CD4-positive, alpha-beta T cell treated with Interleukin-15 for 1 hour (primary cell): ENCODE measurements at regions not wholly inside any gene's neighbourhood (a gene's known extent, or its start where the extent isn't known, plus 50 kb on each side); places are given as distances from the start of the nearest gene placed in this dataset.
"Not testable (repeated sequence)": the region's sequence is repeated elsewhere in the genome, so short reads cannot be mapped to it uniquely, and the experiment has no call there.

Experiments used
- DNase-seq: peaks from one replicate; pipeline ENCODE4 v3.0.0-alpha.2; 2020

- no peak for DNase-seq
Observed at GRCh38 chr4:65265526-65265925, 404.8 kb downstream of the EPHA5 start.

GRCh38 chr4:65259296-65259695 is 411.0 kb downstream of the EPHA5 start:
- no peak for DNase-seq

GRCh38 chr4:65250916-65251315 is 419.4 kb downstream of the EPHA5 start:
- DNase-seq: no peak

- DNase-seq: no peak
Observed at GRCh38 chr4:65249111-65249510, 421.2 kb downstream of the EPHA5 start.

DNA sequence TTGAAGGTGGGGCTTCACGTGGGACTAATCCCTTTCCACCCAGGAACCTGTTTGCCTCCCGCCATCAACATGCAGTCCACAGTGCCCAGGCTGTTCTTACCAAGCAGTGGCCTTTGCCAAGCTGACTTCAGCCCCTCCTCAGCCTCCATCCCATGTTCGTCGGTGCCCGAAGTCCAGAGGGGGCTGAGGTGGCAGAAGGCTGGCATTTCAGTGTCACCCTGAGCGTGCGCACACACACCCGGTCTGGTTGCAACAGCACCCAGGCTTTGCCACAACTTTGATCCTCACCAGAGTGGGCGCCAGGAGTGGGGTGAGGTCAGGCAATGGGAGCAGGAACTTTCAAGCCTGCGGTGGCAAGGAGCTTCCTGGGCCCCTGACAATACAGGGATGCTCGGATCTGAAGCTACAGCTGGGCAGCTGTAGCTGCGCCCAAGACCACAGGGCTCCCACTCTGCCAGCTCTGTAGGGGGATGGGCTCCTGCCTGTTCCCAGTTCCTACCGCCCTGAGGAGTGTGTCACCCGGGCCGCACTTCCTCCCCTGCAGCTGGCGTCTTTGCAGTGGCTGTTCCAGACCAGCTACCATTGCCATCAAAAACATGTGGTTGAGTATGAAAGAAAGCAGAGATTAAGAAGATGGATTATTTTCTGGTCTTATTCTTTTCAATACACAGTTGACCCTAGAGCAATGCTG is 428.0 kb downstream of the EPHA5 start:
- DNase-seq: no peak

DNA sequence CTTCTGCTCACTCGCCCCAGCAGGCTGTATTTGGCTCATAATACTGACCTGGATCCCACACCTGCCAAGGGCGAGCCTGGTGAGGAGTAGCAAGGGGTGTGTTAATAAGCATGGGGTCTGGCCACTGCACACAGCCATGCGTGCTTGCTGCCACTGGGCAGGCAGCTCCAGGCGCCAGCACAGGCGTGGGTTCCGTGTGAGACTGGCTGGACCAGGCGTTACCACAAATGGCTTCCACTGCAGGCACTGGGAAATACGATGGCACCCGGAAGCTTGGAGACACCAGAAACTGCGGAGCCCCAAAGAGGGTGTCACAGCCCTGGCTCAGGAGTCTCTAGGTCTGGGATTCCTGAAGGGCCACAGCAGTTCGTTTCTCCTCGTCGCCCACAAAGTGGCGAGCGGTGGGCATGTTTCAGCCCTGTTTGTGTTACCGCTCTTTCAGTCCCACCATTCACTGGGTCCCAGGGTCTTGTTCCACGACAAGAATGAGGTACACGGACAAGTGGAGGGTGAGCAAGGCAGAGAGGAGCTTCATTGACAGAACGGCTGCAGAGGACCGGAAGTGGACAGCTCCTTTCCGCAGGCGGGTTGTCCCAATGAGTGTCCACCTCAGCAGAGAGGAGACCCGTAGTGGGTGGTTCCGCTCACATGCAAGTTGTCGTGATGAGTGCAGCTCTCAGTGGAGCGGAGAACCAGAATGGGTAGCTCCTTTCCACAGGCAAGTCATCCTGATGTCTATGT is 428.9 kb downstream of the EPHA5 start:
- DNase-seq: no peak

DNA sequence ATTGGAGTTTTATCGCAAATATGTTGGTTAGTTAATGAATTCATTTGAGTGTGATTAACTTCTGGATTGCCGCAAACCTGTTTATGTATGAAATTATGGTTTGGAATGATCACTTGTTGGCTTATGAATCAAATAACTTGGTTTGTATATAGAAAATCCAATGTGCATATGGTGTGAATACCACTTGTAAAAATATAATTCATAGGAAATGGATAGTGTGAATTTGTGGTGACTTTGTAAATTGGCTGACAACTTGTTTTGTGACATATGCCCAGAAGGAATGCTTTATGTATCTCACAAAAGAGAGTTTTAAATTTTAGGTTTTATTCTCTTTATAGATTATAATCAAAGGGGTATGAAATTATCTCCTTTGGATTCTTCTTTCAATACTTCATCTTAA is 436.2 kb downstream of the EPHA5 start:
- no peak for DNase-seq

DNA sequence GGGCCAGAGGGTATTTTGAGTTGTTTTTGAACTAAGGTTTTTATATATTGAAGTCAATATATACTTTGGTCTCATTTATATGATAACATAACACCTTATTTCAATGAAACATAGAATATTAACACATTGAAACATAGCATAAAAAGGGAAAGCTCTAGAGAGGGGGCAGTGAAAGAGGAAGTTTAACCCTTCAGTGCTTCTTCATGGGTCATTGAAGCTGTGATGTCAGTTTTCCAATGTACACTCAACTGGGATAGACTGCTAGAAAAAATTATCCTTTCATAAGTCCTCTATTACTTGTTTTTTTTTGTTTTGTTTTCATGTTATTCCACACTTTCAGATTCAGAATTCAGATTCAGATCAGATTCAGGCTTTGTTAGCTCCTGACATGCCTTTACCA is 442.7 kb downstream of the EPHA5 start:
- DNase-seq: no peak

DNA sequence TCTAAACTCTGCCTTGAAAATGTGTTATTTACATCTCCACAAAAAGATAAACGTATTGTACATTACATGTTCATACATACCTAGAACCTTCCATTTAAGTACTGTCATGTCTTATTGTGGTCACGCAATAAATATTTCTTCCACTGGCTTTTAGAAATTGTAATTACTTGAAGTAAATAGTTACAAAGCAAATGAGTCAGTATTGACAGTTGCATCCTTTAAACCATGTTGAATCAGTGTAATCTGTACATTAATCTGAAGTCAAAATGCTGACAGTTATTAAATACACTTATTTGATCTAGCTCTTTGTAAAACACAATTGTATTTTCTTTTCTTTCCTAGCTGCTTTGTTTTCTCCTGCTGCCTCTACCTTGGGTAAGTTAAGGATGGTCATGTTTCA is 446.7 kb downstream of the EPHA5 start:
- DNase-seq: no peak

DNA sequence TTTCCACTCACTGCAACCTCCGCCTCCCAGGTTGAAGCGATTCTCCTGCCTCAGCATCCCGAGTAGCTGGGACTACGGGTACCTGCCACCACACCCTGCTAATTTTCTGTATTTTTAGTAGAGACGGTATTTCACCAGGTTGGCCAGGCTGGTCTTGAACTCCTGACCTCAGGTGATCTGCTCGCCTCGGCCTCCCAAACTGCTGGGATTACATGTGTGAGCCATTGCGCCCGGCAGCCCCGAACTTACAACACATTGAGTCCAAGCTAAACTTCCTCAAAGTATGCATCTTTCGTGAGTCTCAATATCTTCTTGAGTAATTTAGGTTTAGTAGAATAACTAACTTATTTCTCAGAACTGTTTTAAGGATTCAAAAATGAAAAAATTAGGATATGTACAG is 447.2 kb downstream of the EPHA5 start:
- not testable (repeated sequence) for DNase-seq

- DNase-seq: no peak
Observed at GRCh38 chr4:65217179-65217578, 453.1 kb downstream of the EPHA5 start.

DNA sequence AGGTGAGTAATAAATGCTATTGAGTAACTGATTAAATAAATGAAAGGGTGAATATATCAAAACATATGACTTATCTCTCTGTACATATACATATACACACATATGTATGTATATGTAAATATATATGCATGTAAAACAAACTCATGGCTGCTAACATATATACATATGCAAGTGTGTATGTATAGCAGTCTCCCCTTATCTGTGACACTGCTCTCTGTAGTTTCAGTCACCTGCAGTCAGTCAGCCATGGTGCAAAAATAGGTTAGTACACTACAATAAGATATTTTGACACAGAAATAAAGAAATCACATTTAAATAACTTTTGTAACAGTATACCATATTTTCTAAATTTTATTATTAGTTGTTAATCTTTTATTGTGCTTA is 467.4 kb downstream of the EPHA5 start:
- DNase-seq: no peak

GRCh38 chr4:65202165-65202852 is 468.0 kb downstream of the EPHA5 start:
- no peak for DNase-seq

DNA sequence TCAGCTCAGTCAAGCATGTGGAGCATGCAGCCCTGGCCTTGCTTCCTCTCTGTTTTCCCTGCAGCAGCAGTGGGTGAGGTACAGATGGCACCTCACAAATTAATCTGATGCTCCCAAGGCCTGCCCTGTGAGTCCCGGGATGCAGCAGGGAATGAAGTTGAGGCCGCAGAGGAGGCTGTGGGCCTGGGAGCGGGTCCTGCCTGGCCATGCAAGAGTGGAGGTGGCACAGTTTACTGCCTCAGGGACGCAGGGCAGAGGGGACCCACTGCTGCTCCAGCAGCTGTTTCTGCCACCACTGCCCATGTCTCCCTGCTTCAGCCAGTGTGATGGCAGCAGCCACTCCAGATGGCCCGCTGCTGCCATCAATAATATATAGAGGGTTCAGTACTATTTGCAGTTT is 474.6 kb downstream of the EPHA5 start:
- DNase-seq: no peak

GRCh38 chr4:65195002-65195401 is 475.3 kb downstream of the EPHA5 start:
- DNase-seq: no peak

DNA sequence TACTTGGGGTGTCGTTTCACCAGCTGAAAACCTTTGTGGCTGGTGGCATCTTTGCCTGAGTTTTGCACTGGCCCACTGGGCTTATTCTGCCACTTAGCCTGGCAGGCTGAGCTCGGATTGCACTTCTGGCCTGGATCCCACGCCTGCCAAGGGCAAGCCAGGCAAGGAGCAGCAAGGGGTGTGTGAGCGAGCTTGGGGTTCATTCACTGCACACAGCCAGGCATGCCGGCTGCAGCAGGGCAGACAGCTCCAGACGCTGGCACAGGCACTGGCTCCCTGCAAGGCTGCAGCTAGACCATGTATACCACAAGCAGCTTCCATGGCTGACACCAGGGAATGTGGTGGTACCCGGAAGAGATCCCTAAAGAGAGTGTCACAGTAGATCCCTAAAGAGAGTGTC is 476.3 kb downstream of the EPHA5 start:
- DNase-seq: no peak

GRCh38 chr4:65190780-65191179 is 479.5 kb downstream of the EPHA5 start:
- no peak for DNase-seq

DNA sequence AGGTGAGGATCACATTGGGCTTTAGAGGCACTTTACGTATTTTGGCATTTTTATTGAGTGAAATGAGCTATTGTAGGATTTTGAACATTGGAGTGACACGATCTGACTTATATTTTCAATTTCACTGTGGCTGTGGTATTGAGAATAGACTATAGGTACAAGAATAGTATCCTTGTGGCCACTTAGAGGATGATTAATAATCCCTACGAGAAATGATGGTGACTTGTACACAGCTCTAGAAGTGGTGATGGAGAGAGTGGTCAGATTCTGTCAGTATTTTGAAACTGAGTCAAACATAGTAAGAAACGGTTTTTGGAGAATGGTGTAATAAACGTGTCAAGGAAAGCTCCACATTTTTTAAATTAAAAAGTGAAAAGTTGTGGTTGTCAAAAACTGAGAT is 494.7 kb downstream of the EPHA5 start:
- no peak for DNase-seq

- no peak for DNase-seq
Observed at GRCh38 chr4:65170768-65171514, 499.3 kb downstream of the EPHA5 start.

DNA sequence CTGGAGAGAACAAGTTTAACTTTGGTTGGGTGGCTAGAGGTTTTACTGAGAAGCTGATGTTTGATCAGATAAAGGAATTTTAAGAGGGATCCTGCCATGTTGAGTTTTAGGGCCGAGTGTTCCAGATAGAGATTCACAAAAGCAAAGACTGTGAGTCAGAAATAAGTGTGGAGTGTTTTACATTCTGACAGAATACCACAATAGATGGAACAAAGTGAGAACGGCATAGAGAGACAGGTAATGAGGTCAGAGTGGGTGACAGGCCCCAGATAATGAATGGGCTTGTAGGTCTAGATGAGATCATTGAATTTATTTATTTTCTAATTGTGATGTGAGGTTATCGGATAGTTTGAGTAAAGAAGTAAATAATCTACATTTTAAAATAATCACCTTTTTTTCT is 502.6 kb downstream of the EPHA5 start:
- no peak for DNase-seq

DNA sequence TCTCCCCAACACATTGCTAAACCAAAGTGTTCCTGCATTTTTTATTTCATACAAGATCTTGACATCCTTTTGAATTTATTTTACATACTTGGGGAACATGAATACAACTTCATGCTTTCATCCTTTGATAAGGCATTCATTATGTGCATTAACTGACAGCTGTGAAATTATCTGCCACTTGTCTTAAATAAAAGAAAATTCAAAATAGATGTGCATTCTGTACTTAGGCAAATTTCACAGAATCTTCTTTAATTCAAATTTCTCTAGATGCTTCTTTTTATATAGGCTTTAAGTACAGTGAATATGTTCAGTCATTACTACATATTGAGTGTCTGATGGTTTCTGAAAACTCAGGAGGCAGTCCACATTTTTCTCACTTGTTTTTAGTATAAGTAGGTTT is 518.1 kb downstream of the EPHA5 start:
- no peak for DNase-seq

- no peak for DNase-seq
Observed at GRCh38 chr4:65139998-65140397, 530.3 kb downstream of the EPHA5 start.

- DNase-seq: no peak
Observed at GRCh38 chr4:65126200-65126599, 544.1 kb downstream of the EPHA5 start.

DNA sequence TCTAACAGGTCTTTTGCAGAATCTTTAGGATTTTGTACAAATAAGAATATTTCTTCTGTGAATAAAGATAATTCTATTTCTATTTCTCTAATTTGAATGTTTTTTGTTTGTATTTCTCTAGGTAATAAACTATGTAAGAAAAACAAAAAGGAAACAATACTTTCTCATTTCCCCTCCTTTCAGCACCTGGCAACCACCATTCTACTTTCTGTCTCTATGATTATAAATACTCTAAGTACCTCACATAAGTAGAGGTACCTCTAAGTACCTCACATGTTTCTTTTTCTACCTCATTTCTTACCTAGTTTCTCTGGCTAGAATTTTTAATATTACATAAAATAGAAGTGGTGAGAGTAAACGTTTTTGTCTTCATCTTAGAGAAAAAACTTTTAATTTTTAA is 550.0 kb downstream of the EPHA5 start:
- no peak for DNase-seq
